Activated naive CD4-positive, alpha-beta T cell treated with anti-CD3 and anti-CD28 coated beads, Interleukin-2, amount 10 ng/mL, durations not matched to agents 7 days and 5 days (primary cell): ENCODE measurements at regions not wholly inside any gene's neighbourhood (a gene's known extent, or its start where the extent isn't known, plus 50 kb on each side); places are given as distances from the start of the nearest gene placed in this dataset.

ENCODE experiments used
- CTCF ChIA-PET: fragments of 350-600 bp; sonication (Branson Sonifier 250); formaldehyde crosslinking; loops from one replicate; lab custom pipeline; 2021; ENCODE audit warnings: antibody characterized with exemption; lab: Charles Lee
- DNase-seq: peaks from one replicate; pipeline ENCODE4 v3.0.0-alpha.2; 2020
- H3K27ac Mint-ChIP-seq: one replicate; pipeline ENCODE4 v1.8.0; 2021; ENCODE audit warnings: mild to moderate bottlenecking, moderate library complexity, mixed read lengths
- H3K27me3 Mint-ChIP-seq: one replicate; pipeline ENCODE4 v1.8.0; 2021; ENCODE audit warnings: mild to moderate bottlenecking, mixed read lengths
- H3K36me3 Mint-ChIP-seq: one replicate; pipeline ENCODE4 v1.8.0; 2021; ENCODE audit warnings: mixed read lengths
- H3K4me1 Mint-ChIP-seq: one replicate; pipeline ENCODE4 v1.8.0; 2021; ENCODE audit warnings: mixed read lengths
- H3K4me3 Mint-ChIP-seq: one replicate; pipeline ENCODE4 v1.8.0; 2021; ENCODE audit warnings: mild to moderate bottlenecking, moderate library complexity, mixed read lengths
- H3K9me3 Mint-ChIP-seq: one replicate; pipeline ENCODE4 v1.8.0; 2021; ENCODE audit warnings: mixed read lengths

DNA sequence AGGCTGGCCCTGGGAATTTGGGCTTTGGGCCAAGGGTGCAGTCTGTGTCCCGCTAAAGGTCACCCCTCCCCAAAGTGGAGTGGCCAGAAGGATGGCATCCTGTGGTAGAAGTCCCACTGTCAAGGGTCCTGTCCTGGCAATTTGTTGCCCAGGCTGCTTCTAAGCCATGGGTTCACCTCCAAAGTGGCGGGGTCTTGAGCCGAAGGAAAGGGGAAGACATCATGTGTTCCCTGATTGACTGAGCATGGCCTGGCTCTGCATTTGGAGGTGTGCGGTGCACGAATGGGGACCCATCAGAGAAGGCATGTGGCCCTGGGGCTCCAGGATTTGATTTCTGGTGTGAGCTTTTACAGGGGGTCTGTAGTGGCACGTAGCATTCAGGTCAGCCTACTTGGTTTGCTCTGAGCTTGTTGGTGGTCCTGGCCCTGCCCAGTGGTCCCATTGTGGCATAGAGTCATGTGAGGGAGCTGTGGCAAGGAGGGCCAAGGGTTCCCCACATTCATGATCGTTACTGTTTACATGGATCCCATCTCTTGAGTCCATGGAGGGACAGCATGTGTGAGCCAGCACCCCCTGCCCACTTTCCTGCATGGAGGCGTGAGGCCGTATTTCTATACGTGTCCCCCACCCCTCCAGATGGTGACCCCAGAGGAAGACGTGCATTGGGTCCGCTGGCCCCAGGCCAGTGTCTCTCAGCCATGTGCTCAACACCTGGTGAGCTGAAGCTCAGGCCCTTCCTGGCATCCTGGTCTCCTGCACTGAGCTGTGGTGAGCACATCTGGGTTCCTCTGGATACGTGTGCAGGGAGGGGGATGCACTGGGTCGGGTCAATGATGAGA, 225.1 kb downstream of the SNRPN start:
- CTCF ChIA-PET: no interaction called here
- Mint-ChIP-seq H3K27ac (no peak overlapping the region), H3K4me1 (no peaks in the 10 kb centered on the region), H3K36me3 (no peaks in the 10 kb centered on the region), H3K9me3 (peaks cover 53% of the 10 kb centered on the region), H3K4me3 (no peak overlapping the region), H3K27me3 (no peaks in the 10 kb centered on the region)
- no peak for DNase-seq

DNA sequence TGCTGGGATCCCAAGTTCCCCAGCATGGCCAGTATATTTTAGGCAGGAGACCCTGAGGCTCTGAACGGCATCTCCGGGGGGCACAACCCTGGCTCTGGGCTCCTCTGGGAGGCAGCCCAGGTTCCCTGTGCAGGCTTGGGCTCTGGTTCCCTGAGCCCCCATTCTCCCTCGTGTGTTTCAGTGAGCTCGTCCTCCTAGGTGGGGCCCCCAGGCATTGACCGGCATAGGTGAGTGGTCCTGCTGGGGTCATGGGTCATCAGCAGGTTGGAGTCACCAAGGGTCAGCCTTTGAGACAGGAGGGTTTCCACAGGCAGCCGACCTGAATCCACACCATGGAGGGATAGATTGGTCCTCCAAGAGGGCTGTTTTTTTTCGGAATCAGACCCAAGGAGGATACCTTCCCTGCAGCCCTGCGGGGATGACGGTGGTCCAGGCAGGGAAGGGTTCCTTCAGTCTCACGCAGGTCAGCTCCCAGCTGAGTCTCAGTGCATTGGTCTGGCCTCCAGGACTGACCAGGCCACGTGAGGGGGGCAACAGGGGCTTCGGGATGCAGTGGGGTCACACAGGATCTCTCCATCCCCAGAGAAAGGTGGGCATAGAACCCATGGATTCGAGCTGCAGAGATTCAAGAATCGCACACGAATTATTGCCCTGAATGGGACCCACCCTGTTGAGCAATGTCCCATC, 226.0 kb downstream of the SNRPN start:
- no peak overlapping the region for H3K27ac Mint-ChIP-seq
- H3K27me3 Mint-ChIP-seq: no peaks in the 10 kb centered on the region
- CTCF ChIA-PET: no interaction called here
- no peaks in the 10 kb centered on the region for H3K4me1 Mint-ChIP-seq
- H3K9me3 Mint-ChIP-seq: peaks cover 54% of the 10 kb centered on the region
- H3K36me3 Mint-ChIP-seq: no peaks in the 10 kb centered on the region
- DNase-seq: peak; percentile 8
- H3K4me3 Mint-ChIP-seq: no peak overlapping the region

DNA sequence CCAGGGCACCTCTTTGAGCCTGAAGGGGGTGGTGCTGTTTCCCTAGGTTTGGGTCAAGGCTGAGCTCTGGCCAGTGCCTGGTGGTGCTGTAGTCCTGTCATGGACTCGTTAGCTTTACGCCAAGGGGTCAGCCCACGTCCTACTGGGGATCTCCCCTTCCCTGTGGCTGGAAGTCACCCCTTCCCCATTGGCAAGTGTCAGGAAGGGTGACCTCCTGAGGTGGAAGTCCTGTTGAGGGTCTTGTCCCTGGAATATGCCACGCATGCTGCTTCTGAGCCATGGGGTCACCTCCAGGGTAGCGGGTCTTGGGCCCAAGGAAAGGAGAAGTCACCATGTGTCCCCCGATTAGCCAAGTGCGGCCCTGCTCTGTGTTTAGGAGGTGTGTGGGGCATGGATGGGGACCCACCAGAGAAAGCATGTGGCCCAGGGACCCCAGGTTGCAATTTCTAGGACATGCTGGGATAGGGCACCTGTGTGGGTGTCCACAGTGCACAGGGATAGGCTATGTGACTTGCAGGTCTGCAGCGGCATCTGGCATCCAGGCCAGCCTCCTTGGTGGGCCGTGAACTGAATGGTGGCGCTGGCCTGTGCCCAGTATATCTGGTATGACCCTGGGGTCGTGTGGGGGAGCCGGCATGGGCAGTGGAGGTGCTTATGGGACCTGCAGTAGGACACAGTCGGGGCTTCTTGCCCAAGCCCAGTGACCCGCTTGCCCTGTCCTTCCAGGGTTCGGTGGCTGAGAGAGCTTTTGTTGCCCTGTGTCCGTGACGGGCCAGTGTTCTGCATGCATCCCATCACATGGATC, 226.7 kb downstream of the SNRPN start:
- no peak for DNase-seq
- CTCF ChIA-PET: no interaction called here
- Mint-ChIP-seq H3K27ac (no peak overlapping the region), H3K36me3 (no peaks in the 10 kb centered on the region), H3K9me3 (peaks cover 51% of the 10 kb centered on the region), H3K4me1 (no peaks in the 10 kb centered on the region), H3K27me3 (no peaks in the 10 kb centered on the region), H3K4me3 (no peak overlapping the region)

DNA sequence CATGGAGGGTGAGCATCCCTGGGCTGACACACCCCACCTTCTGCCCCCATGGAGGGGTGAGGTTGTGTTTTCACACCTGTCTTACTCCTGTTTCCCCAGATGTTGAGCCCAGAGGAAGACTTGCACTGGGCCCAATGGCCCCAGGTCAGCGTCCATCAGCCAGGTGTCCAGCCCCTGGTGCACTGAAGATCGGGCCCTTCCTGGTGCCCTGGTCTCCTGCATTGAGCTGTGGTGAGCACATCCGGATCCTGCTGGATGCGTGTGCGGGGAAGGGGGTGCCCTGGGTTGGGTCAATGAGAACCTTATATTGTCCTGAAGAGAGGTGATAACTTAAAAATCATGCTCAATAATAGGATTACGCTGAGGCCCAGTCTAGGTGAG, 227.3 kb downstream of the SNRPN start:
- peaks cover 53% of the 10 kb centered on the region for H3K9me3 Mint-ChIP-seq
- H3K27ac Mint-ChIP-seq: no peak overlapping the region
- H3K4me3 Mint-ChIP-seq: no peak overlapping the region
- H3K36me3 Mint-ChIP-seq: no peaks in the 10 kb centered on the region
- DNase-seq: peak; percentile 6
- H3K27me3 Mint-ChIP-seq: no peaks in the 10 kb centered on the region
- CTCF ChIA-PET: no interaction called here
- no peaks in the 10 kb centered on the region for H3K4me1 Mint-ChIP-seq

DNA sequence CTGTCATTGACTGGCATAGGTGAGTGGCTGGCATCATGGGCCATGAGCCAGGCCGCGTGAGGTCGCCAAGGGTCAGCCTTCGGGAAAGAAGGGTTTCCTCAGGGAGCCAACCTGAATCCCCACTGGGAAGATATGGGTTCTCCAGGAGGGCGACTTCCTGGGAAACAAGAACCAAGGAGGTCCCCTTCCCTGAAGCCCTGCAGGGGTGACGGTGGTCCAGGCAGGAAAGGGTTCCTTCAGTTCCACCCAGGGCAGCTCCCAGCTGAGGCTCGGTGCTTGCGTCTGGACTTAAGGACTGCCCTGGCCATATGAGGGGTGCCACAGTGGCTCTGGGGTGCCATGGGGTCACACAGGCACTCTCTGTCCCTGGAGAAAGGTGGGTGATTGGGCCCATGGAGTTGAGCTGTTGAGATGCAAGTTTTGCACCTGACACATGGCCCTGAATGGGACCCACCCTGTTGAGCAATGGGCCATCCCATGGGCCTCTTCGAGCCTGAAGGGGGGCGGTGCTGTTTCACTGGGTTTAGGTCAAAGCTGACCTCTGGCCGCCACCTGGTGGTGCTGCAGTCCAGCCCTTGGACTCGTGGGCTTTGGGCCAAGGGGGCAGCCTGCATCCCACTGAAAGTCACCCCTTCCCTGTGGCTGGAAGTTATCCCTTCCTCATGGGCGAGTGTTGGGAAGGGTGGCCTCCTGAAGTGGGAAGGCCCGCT, 228.1 kb downstream of the SNRPN start:
- Mint-ChIP-seq H3K9me3 (peaks cover 55% of the 10 kb centered on the region), H3K27ac (no peak overlapping the region), H3K4me1 (no peaks in the 10 kb centered on the region), H3K36me3 (no peaks in the 10 kb centered on the region), H3K4me3 (no peak overlapping the region), H3K27me3 (no peaks in the 10 kb centered on the region)
- CTCF ChIA-PET: no interaction called here
- peak; percentile 17 for DNase-seq

DNA sequence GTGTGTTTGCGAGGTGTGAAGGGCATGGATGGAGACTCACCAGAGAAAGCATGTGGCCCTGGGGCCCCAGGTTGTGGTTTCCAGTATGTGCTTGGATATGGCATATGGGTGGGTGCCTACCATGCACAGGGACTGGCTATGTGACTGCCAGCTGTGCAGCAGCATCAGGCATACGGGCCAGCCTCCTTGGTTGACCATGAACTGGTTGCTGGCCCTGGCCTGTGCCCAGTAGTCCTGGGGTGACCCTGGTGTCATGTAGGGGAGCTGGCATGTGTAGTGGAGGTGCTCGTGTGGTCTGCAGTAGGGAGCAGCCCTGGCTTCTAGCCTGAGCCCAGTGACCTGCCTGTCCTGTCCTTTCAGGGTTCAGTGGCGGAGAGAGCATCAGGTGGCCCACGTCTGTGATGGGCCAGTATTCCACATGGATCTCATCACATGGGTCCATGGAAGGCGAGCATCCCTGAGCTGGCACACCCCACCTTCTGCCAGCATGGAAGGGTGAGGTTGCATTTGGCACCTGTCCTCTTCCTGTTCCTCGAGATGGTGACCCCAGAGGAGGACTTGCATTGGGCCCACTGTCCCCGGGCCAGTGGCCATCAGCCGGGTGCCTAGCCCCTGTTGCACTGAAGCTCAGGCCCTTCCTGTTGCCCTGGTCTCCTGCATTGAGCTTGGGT, 228.9 kb downstream of the SNRPN start:
- Mint-ChIP-seq H3K27me3 (no peaks in the 10 kb centered on the region), H3K27ac (no peak overlapping the region), H3K4me3 (no peak overlapping the region), H3K36me3 (no peaks in the 10 kb centered on the region), H3K9me3 (peaks cover 60% of the 10 kb centered on the region), H3K4me1 (no peaks in the 10 kb centered on the region)
- DNase-seq: peak; percentile 17
- CTCF ChIA-PET: no interaction called here

DNA sequence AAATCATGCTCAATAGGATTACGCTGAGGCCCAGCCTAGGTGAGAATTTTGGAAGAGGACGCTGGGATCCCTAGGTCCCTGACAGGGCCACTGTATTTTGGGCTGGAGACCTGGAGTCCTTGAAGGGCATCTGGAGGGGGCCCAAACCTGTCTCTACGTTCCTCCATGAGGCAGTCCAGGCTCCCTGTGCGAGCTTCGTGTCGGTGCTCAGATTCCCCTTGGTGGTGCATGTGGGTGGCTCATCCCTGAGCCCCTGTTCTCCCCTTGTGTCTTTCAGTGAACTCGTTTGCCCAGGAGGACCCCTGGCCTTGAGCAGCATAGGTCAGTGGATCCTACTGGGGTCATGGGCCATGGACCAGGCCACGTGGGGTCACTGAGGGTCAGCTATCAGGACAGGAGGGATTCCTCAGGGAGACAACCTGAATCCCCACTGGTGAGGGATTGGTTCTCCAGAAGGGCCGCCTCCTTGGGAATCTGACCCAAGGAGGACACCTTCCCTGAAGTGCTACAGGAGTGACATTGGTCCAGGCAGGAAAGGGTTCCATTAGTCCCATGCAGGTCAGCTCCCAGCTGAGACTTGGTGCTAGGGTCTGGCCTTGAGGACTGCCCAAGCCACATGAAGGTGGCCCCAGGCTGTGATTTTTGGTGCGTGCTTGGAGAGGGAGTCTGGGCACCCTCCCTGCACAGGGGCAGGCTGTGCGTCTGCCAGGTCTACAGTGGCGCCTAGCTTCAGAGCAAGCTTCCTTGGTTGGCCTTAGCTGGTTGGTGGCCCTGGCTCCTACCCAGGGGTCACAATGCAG, 229.8 kb downstream of the SNRPN start:
- no peak for DNase-seq
- Mint-ChIP-seq H3K27ac (no peak overlapping the region), H3K4me1 (no peaks in the 10 kb centered on the region), H3K4me3 (no peak overlapping the region), H3K36me3 (no peaks in the 10 kb centered on the region), H3K27me3 (no peaks in the 10 kb centered on the region), H3K9me3 (peaks cover 58% of the 10 kb centered on the region)
- CTCF ChIA-PET: no interaction called here

DNA sequence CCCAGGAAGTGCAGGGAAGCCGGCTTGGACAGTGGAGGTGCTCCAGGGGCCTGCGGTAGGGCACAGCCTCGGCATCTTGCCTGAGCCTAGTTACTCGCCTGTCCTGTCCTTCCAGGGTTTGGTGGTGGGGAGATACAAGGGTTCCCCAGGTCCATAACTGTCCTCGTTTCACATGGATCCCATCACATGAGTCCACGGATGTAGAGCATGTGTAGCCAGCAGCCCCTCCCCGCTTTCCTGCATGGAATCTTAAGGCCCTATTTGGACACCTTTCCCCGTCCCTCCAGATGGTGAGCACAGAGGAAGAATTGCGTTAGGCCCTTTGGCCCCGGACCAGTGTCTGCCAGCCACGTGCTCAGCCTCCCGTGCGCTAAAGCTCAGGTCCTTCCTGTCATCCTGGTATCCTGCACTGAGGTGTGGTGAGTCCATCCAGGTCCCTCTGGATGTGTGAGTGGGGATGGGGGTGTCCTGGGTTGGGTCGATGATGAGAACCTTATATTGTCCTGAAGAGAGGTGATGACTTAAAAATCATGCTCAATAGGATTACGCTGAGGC, 230.4 kb downstream of the SNRPN start:
- Mint-ChIP-seq H3K4me1 (no peaks in the 10 kb centered on the region), H3K36me3 (no peaks in the 10 kb centered on the region), H3K4me3 (no peak overlapping the region), H3K27me3 (no peaks in the 10 kb centered on the region), H3K27ac (no peak overlapping the region), H3K9me3 (peaks cover 58% of the 10 kb centered on the region)
- CTCF ChIA-PET: no interaction called here
- DNase-seq: no peak

DNA sequence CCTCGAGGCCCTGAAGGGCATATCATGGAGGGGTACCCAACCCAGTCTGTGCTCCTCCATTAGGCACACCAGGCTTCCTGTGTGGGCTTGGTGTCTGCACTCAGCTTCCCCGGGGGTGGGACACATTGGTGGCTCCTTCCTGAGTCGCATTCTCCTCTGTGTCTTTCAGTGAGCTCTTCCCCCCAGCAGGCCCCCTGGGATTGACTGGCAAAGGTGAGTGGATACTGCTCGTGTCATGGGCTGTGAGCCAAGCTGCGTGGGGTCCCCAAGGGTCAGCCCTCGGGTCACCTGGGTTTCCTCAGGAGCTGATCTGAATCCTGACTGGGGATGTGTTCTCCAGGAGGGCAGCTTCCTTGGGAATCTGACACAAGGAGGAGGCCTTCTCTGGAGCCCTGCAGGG, 231.0 kb downstream of the SNRPN start:
- H3K9me3 Mint-ChIP-seq: peaks cover 60% of the 10 kb centered on the region
- no peak overlapping the region for H3K4me3 Mint-ChIP-seq
- no peaks in the 10 kb centered on the region for H3K4me1 Mint-ChIP-seq
- DNase-seq: no peak
- H3K27ac Mint-ChIP-seq: no peak overlapping the region
- H3K36me3 Mint-ChIP-seq: no peaks in the 10 kb centered on the region
- CTCF ChIA-PET: no interaction called here
- H3K27me3 Mint-ChIP-seq: no peaks in the 10 kb centered on the region

DNA sequence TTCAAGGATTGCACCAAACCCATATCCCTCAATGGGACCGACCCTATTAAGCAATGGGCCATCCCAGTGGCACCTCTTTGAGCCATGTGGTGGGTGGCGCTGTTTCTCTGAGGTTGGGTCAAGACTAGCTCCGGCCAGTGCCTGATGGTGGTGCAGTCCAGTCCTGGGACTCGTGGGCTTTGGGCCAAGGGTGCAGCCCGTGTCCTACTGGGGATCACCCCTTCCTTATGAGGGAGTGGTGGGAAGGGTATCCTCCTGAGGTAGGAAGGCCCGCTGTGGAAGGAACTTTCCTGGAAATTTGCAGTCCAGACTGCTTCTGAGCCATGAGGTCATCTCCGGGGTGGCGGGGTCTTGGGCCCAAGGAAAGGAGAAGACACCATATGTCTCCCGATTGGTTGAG, 231.6 kb downstream of the SNRPN start:
- Mint-ChIP-seq H3K27ac (no peak overlapping the region), H3K4me3 (no peak overlapping the region), H3K27me3 (no peaks in the 10 kb centered on the region), H3K9me3 (peaks cover 57% of the 10 kb centered on the region), H3K36me3 (no peaks in the 10 kb centered on the region), H3K4me1 (no peaks in the 10 kb centered on the region)
- CTCF ChIA-PET: no interaction called here
- DNase-seq: no peak

DNA sequence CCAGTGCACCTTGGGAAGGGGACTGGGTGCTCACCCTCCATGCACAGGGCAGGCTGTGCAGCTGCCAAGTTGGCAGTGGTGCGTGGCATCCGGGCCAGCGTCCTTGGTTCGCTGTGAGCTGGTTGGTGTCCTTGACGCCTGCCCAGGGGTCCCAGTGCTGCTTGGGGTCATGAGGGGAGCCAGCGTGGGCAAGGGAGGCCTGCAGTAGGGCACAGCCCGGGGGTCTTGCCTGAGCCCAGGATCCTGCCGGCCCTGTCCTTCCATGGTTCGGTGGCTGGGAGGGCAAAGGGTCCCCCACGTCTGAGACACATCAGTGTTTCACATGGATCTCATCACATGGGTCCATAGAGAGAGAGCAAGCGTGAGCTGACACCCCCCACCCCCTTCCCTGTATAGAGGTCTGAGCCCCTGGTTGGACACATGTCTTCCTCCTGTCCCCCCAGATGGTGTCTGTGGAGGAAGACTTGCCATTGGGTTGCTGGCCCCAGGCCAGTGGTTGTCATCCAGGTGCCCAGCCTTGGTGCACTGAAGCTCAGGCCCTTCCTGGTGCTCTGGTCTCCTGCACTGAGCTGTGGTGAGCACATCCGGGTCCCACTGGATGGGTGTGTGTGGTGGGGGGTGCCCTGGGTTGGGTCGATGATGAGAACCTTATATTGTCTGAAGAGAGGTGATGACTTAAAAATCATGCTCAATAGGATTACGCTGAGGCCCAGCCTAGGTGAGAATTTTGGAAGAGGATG, 232.3 kb downstream of the SNRPN start:
- no peak overlapping the region for H3K27ac Mint-ChIP-seq
- H3K4me1 Mint-ChIP-seq: no peaks in the 10 kb centered on the region
- no peaks in the 10 kb centered on the region for H3K27me3 Mint-ChIP-seq
- CTCF ChIA-PET: no interaction called here
- H3K4me3 Mint-ChIP-seq: no peak overlapping the region
- H3K36me3 Mint-ChIP-seq: no peaks in the 10 kb centered on the region
- DNase-seq: no peak
- H3K9me3 Mint-ChIP-seq: peaks cover 55% of the 10 kb centered on the region

DNA sequence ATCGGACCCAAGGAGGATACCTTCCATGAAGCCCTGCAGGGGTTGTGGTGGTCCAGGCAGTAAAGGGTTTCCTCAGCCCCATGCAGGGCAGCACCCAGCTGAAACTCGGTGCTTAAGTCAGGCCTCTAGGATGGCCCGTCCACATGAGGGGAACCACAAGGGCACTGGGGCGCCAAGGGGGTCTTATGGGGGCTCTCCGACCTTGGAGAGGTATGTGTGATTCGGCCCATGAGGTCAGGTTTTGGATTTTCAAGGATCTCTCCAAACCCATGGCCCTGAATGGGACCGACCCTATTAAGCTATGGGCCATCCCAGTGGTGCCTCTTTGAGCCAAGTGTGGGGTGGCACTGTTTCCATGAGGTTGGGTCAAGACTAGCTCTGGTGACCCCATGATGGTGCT, 233.3 kb downstream of the SNRPN start:
- Mint-ChIP-seq H3K4me3 (no peak overlapping the region), H3K36me3 (no peaks in the 10 kb centered on the region), H3K27ac (no peak overlapping the region), H3K4me1 (no peaks in the 10 kb centered on the region), H3K27me3 (no peaks in the 10 kb centered on the region), H3K9me3 (peaks cover 51% of the 10 kb centered on the region)
- DNase-seq: no peak
- CTCF ChIA-PET: no interaction called here
